Cardiac muscle cell (in vitro differentiated cells and primary cell): ENCODE measurements at regions not wholly inside any gene's neighbourhood (a gene's known extent, or its start where the extent isn't known, plus 50 kb on each side); places are given as distances from the start of the nearest gene placed in this dataset.

Experiments
- DNase-seq, 2 donors: peaks; one replicate each; pipeline versions ENCODE4 v3.0.0 to v3.0.0-alpha.2; 2010 to 2017; ENCODE audit warnings: low read depth in 1 of 2, low spot score in 1 of 2
- H3K27ac ChIP-seq: fragments of 200-600 bp; sonication (generic); 2 replicates; pipeline ENCODE4 v1.5.1; 2016
- H3K27me3 ChIP-seq: fragments of 200-600 bp; sonication (generic); 2 replicates; pipeline ENCODE4 v1.6.0; 2016; ENCODE audit warnings: control low read depth
- H3K36me3 ChIP-seq: fragments of 200-600 bp; sonication (generic); 2 replicates; pipeline ENCODE4 v1.5.1; 2016; ENCODE audit warnings: control low read depth
- H3K4me1 ChIP-seq: fragments of 200-600 bp; sonication (generic); 2 replicates; pipeline ENCODE4 v1.8.1; 2017; ENCODE audit warnings: low read depth, mild to moderate bottlenecking, mixed run types
- H3K4me3 ChIP-seq: fragments of 200-600 bp; sonication (generic); 2 replicates; pipeline ENCODE4 v1.5.1; 2016; ENCODE audit warnings: mild to moderate bottlenecking
- H3K9me3 ChIP-seq: fragments of 200-600 bp; sonication (generic); 2 replicates; pipeline ENCODE4 v1.5.1; 2017; ENCODE audit warnings: low read depth, mild to moderate bottlenecking, control low read depth
- CTCF ChIP-seq: IDR thresholded peaks from 2 replicates; pipeline ENCODE4 v1.5.1; 2012; ENCODE audit warnings: low read depth, mild to moderate bottlenecking, low read length

DNA sequence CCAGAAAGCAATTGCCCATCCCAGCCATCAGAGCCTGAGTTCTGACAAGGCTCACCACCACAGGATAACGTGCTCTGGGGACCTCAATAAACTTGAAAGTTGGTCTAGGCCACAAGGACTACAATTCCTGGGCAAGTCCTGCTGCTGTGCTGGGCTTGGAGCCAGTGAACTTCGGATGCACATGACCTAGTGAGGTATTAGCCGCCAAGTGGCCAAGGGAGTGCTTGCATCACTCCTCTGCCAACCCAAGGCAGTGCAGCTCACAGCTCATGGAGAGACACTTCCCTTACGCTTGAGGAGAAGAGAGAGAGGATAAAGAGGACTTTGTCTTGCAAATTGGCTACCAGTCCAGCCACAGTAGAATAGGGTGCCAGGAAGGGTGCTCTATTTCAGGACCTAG is 219.6 kb downstream of the MBD2 start:
- DNase-seq, result peak in 1 of 2 donors; percentile 68
- peak; percentile 20 for TF ChIP-seq CTCF
- H3K36me3 ChIP-seq, result no peaks in the 10 kb centered on the region
- no peak overlapping the region for H3K4me3 ChIP-seq
- H3K4me1 ChIP-seq, result no peaks in the 10 kb centered on the region
- no peak overlapping the region for H3K27ac ChIP-seq
- H3K27me3 ChIP-seq, result no peaks in the 10 kb centered on the region
- no peaks in the 10 kb centered on the region for H3K9me3 ChIP-seq

- Histone ChIP-seq H3K27me3 (no peaks in the 10 kb centered on the region), H3K27ac (no peak overlapping the region), H3K9me3 (no peaks in the 10 kb centered on the region), H3K4me1 (no peaks in the 10 kb centered on the region), H3K36me3 (no peaks in the 10 kb centered on the region), H3K4me3 (no peak overlapping the region)
- DNase-seq, result no peak
- no peak for TF ChIP-seq CTCF
These were observed 221.3 kb downstream of the MBD2 start for GRCh38 chr18:54003195-54003594.

DNA sequence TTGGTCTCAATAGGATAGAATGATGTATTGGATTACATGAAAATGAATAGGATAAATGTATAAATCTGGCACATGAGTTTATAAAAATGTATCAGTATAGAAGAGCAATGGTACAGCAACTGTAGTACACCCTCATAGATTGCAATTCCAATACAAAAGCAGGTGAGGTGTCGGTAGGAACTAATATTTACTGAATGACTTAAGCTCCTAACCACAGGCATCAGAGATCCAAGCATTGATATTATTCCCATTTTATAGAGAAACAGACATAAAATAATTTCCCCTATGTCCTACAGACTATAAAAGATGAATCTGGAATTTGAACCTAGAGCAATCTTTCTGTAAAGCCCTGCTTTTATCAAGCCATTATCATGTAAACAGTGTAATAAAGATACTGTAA is 227.4 kb downstream of the MBD2 start:
- H3K4me3 ChIP-seq, result no peak overlapping the region
- no peak for TF ChIP-seq CTCF
- H3K27me3 ChIP-seq, result no peaks in the 10 kb centered on the region
- H3K27ac ChIP-seq, result no peak overlapping the region
- no peaks in the 10 kb centered on the region for H3K9me3 ChIP-seq
- no peaks in the 10 kb centered on the region for H3K36me3 ChIP-seq
- DNase-seq, result no peak
- no peaks in the 10 kb centered on the region for H3K4me1 ChIP-seq

DNA sequence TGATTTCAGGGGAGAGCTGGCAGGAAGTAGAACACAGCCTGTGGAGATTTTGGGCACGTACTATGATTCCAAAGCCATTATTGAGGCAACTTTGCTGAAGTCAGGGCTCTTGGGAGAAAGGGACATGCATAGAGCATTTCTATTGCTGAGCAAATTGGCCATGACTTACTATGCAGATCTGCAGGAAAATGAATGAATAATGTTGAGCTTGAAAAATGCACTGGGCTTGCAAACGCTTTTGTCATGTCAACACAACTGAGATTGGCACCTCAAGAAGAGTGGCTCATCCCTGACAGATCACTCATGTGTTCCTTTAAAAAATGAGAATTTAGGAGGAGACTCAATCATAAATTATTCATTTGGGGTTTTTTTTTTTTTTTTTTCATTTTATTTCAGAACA is 230.5 kb downstream of the MBD2 start:
- no peaks in the 10 kb centered on the region for H3K27me3 ChIP-seq
- no peaks in the 10 kb centered on the region for H3K4me1 ChIP-seq
- TF ChIP-seq CTCF, result no peak
- no peaks in the 10 kb centered on the region for H3K9me3 ChIP-seq
- H3K36me3 ChIP-seq, result no peaks in the 10 kb centered on the region
- H3K4me3 ChIP-seq, result no peak overlapping the region
- no peak overlapping the region for H3K27ac ChIP-seq
- no peak for DNase-seq

DNA sequence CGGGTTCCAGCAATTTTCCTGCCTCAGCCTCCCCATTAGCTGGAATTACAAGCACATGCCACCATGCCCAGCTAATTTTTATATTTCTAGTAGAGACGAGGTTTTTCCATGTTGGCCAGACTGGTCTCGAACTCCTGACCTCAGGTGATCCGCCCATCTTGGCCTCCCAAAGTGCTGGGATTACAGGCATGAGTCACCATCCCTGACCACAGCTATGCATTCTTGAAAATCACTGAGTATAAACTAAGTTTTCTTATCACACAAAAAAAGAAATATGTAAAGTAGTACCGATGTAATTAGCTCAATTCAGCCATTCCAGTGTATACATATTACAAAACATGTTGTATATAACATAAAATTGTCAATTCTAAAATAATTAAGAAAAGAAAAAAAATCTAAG is 232.7 kb downstream of the MBD2 start:
- H3K9me3 ChIP-seq, result no peaks in the 10 kb centered on the region
- H3K36me3 ChIP-seq, result no peaks in the 10 kb centered on the region
- no peak for TF ChIP-seq CTCF
- H3K4me1 ChIP-seq, result no peaks in the 10 kb centered on the region
- H3K27ac ChIP-seq, result no peak overlapping the region
- H3K27me3 ChIP-seq, result no peaks in the 10 kb centered on the region
- peak in 1 of 2 donors; percentile 71 for DNase-seq
- no peak overlapping the region for H3K4me3 ChIP-seq

DNA sequence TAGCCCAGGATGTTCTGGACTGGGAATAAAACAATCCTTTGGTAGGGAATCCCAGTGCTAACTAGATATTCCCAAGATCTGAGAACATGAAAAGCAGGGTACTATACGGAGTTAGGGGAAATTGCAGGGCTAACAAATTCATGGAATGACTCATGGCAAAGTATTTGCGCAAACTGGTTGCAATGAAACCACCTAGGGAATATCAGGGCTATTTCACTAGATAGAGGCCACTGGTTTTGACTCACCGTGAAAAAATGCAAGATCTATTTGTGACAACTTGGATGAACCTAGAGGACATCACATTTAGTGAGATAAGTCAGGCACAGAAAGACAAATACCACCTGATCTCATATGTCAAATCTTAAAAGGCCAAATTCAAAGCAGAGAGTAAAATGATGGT is 233.3 kb downstream of the MBD2 start:
- no peak for TF ChIP-seq CTCF
- no peaks in the 10 kb centered on the region for H3K4me1 ChIP-seq
- no peaks in the 10 kb centered on the region for H3K27me3 ChIP-seq
- H3K36me3 ChIP-seq, result no peaks in the 10 kb centered on the region
- DNase-seq, result peak in 1 of 2 donors; percentile 91
- H3K4me3 ChIP-seq, result no peak overlapping the region
- H3K27ac ChIP-seq, result no peak overlapping the region
- no peaks in the 10 kb centered on the region for H3K9me3 ChIP-seq
